ENCODE measurements at regions not wholly inside any gene's neighbourhood (a gene's known extent, or its start where the extent isn't known, plus 50 kb on each side); places are given as distances from the start of the nearest gene placed in this dataset.

DNA sequence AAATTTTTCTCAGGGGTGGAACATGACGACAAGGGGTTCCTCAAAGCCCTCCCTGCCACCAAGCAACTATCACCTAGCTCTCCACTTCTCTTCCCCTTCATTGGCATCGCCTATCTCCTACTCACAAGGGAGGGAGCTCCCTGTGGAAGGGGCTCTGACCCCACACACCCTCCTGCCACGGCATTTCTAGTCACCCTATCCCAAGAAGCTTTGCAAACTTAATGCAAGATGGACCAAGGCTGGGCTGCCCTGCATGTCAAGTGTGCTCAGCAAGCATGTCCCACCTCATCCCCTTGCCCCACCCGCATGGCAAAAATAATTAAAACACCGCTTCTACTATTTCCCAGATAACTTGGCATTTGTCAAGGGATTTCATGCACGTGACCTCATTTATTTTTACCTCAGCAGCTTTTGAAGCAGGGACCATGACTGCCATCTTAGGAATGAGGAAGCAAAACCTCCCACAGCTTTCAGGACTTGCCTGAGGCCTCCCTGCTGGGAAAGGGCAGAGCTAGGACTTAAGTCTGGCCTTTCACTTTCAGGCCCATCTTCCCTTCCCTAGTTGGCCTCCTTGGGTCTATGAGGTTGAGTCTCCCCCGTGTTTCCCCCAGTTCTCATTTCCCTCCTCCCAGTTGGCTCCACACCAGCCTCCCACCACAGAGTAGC lies 161.3 kb downstream of the TSEN15 start (continued):
- TF ChIP-seq, protein P1, sequence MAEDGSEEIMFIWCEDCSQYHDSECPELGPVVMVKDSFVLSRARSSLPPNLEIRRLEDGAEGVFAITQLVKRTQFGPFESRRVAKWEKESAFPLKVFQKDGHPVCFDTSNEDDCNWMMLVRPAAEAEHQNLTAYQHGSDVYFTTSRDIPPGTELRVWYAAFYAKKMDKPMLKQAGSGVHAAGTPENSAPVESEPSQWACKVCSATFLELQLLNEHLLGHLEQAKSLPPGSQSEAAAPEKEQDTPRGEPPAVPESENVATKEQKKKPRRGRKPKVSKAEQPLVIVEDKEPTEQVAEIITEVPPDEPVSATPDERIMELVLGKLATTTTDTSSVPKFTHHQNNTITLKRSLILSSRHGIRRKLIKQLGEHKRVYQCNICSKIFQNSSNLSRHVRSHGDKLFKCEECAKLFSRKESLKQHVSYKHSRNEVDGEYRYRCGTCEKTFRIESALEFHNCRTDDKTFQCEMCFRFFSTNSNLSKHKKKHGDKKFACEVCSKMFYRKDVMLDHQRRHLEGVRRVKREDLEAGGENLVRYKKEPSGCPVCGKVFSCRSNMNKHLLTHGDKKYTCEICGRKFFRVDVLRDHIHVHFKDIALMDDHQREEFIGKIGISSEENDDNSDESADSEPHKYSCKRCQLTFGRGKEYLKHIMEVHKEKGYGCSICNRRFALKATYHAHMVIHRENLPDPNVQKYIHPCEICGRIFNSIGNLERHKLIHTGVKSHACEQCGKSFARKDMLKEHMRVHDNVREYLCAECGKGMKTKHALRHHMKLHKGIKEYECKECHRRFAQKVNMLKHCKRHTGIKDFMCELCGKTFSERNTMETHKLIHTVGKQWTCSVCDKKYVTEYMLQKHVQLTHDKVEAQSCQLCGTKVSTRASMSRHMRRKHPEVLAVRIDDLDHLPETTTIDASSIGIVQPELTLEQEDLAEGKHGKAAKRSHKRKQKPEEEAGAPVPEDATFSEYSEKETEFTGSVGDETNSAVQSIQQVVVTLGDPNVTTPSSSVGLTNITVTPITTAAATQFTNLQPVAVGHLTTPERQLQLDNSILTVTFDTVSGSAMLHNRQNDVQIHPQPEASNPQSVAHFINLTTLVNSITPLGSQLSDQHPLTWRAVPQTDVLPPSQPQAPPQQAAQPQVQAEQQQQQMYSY (CRISPR knock-in tag; IDR thresholded peaks at IDR 0.05): no peak
- TF ChIP-seq, protein P2, sequence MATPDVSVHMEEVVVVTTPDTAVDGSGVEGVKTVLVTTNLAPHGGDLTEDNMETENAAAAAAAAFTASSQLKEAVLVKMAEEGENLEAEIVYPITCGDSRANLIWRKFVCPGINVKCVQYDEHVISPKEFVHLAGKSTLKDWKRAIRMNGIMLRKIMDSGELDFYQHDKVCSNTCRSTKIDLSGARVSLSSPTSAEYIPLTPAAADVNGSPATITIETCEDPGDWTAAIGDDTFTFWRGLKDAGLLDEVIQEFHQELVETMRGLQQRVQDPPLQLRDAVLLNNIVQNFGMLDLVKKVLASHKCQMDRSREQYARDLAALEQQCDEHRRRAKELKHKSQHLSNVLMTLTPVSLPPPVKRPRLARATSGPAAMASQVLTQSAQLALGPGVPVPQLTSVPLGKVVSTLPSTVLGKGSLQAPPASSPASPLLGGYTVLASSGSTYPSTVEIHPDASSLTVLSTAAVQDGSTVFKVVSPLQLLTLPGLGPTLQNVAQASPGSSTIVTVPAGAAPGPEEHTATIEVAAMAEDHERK (CRISPR knock-in tag; IDR thresholded peaks at IDR 0.05; ENCODE audit: low read depth): no peak
- TF ChIP-seq, protein P3, sequence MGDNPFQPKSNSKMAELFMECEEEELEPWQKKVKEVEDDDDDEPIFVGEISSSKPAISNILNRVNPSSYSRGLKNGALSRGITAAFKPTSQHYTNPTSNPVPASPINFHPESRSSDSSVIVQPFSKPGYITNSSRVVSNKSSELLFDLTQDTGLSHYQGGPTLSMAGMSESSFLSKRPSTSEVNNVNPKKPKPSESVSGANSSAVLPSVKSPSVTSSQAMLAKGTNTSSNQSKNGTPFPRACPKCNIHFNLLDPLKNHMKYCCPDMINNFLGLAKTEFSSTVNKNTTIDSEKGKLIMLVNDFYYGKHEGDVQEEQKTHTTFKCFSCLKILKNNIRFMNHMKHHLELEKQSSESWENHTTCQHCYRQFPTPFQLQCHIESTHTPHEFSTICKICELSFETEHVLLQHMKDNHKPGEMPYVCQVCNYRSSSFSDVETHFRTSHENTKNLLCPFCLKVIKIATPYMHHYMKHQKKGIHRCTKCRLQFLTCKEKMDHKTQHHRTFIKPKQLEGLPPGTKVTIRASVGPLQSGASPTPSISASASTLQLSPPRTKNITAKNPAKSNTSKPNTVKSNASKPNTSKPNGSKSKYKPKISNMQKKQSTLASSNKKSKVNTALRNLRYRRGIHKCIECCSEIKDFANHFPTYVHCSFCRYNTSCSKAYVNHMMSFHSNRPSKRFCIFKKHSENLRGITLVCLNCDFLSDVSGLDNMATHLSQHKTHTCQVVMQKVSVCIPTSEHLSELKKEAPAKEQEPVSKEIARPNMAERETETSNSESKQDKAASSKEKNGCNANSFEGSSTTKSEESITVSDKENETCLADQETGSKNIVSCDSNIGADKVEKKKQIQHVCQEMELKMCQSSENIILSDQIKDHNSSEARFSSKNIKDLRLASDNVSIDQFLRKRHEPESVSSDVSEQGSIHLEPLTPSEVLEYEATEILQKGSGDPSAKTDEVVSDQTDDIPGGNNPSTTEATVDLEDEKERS (CRISPR knock-in tag; IDR thresholded peaks at IDR 0.05): no peak
- TF ChIP-seq ARNT (IDR thresholded peaks at IDR 0.05): no peak
- TF ChIP-seq PAWR (CRISPR knock-in tag; IDR thresholded peaks at IDR 0.05; ENCODE audit: borderline replicate concordance): no peak
